IPS-20b (cell line): ENCODE measurements at regions not wholly inside any gene's neighbourhood (a gene's known extent, or its start where the extent isn't known, plus 50 kb on each side); places are given as distances from the start of the nearest gene placed in this dataset.
"Not testable (repeated sequence)": the region's sequence is repeated elsewhere in the genome, so short reads cannot be mapped to it uniquely, and the experiment has no call there.

Experiments used
- H3K27ac ChIP-seq: one replicate; pipeline ENCODE4 v1.5.1; 2013; ENCODE audit warnings: low read length
- H3K27me3 ChIP-seq: 2 replicates; pipeline ENCODE4 v1.6.1; 2013; ENCODE audit warnings: mild to moderate bottlenecking, low read length, inconsistent platforms; ENCODE audit not compliant: insufficient read depth
- H3K36me3 ChIP-seq: 2 replicates; pipeline ENCODE4 v1.6.1; 2013; ENCODE audit warnings: low read depth, mild to moderate bottlenecking, inconsistent platforms, low read length, moderate library complexity; ENCODE audit not compliant: insufficient read depth
- H3K4me1 ChIP-seq: 2 replicates; pipeline ENCODE4 v1.6.1; 2013; ENCODE audit warnings: mild to moderate bottlenecking, control low read depth, inconsistent platforms, low read length, moderate library complexity; ENCODE audit not compliant: insufficient read depth
- H3K4me3 ChIP-seq: 2 replicates; pipeline ENCODE4 v1.5.1; 2013; ENCODE audit warnings: mild to moderate bottlenecking, low read length, inconsistent platforms
- H3K9ac ChIP-seq: 2 replicates; pipeline ENCODE4 v1.6.1; 2013; ENCODE audit warnings: low read depth, mild to moderate bottlenecking, inconsistent platforms, low read length, moderate library complexity
- H3K9me3 ChIP-seq: 2 replicates; pipeline ENCODE4 v1.6.1; 2013; ENCODE audit warnings: mild to moderate bottlenecking, low read depth, low read length, inconsistent platforms; ENCODE audit not compliant: insufficient read depth

DNA sequence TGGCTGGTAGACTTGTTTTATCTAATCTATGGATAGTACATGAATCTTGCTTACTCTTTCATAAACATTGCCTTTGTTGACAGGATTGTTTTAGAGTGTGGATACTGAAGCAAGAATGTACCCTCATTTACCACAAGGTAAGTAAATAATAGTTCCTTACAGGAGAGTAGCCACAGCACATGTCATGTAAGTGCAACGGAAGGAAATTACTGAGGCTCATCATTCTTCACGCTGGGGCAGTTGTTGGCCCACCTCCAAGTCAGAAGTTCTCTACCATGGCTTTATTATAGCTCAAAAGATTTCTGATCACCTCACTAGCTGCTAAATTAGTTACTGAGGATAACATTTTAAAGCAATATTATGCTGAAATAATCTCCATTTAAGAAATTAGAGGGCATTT lies 50.0 kb upstream of the ANKRD30B start:
- not testable (repeated sequence) for H3K4me1 ChIP-seq, H3K36me3 ChIP-seq, H3K27ac ChIP-seq, H3K4me3 ChIP-seq, H3K27me3 ChIP-seq, H3K9ac ChIP-seq, H3K9me3 ChIP-seq
